NB4 (cell line): ENCODE measurements at regions not wholly inside any gene's neighbourhood (a gene's known extent, or its start where the extent isn't known, plus 50 kb on each side); places are given as distances from the start of the nearest gene placed in this dataset.

Experiments used
- CTCF ChIP-seq: IDR thresholded peaks from one replicate; pipeline ENCODE4 v1.5.1; 2012; ENCODE audit warnings: low read depth, low read length
- MYC ChIP-seq: IDR thresholded peaks from 2 replicates; pipeline ENCODE4 v1.6.1; 2011; ENCODE audit warnings: low read depth, low read length
- POLR2A ChIP-seq: IDR thresholded peaks from 2 replicates; pipeline ENCODE4 v1.6.1; 2011; ENCODE audit warnings: mild to moderate bottlenecking; ENCODE audit not compliant: insufficient read length; ENCODE audit errors: extremely low read depth
- TF ChIP-seq, protein P1 (sequence below): IDR thresholded peaks from 2 replicates; pipeline ENCODE4 v1.6.1; 2011; ENCODE audit warnings: low read depth, low read length

GRCh38 chr4:181224852-181225251 lies 1018.4 kb upstream of the TENM3 start:
- TF ChIP-seq POLR2A, result no peak
- no peak for TF ChIP-seq CTCF
- TF ChIP-seq, protein P1, sequence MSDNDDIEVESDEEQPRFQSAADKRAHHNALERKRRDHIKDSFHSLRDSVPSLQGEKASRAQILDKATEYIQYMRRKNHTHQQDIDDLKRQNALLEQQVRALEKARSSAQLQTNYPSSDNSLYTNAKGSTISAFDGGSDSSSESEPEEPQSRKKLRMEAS, result no peak
- no peak for TF ChIP-seq MYC
